Epithelial cell of esophagus (primary cell): ENCODE measurements at regions not wholly inside any gene's neighbourhood (a gene's known extent, or its start where the extent isn't known, plus 50 kb on each side); places are given as distances from the start of the nearest gene placed in this dataset.
A peak's percentile ranks its signal among the peaks of the same experiment; 100 is the strongest.

Experiments used
- DNase-seq: peaks from one replicate; pipeline ENCODE4 v3.0.0; 2010; ENCODE audit warnings: low read depth
- H3K4me3 ChIP-seq: 2 replicates; pipeline ENCODE4 v1.5.1; 2011; ENCODE audit warnings: mild to moderate bottlenecking, low read length, control low read depth
- TF ChIP-seq, protein P1 (sequence below): IDR thresholded peaks from 2 replicates; pipeline ENCODE4 v1.5.1; 2011; ENCODE audit warnings: low read depth, mild to moderate bottlenecking, low read length, control low read depth, inconsistent platforms; ENCODE audit not compliant: insufficient read depth; ENCODE audit errors: missing control alignments

DNA sequence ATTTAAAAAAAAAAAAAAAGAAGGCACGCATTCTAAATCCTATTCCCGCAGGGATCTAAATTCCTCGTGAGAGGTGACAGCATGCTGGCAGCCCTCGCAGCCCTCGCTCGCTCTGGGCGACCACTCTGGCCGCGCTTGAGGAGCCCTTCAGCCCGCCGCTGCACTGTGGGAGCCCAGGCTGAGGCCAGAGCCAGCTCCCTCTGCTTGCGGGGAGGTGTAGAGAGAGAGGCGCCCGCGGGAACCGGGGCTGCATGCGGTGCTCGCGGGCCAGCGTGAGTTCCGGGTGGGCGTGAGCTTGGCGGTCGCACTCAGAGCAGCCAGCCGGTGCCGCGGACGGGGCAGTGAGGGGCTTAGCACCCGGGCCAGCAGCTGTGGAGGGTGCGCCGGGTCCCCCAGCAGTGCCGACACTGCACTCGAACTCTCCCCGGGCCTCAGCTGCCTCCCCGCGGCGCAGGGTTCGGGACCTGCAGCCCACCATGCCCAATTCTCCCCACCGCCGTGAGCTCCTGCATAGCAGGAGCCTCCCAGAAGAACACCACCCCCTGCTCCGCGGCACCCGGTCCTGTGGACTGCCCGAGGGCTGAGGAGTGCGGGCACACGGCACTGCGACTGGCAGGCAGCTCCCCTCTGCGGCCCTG lies 553.9 kb downstream of the LMO7 start:
- no peak for DNase-seq
- H3K4me3 ChIP-seq = no peak overlapping the region
- TF ChIP-seq, protein P1, sequence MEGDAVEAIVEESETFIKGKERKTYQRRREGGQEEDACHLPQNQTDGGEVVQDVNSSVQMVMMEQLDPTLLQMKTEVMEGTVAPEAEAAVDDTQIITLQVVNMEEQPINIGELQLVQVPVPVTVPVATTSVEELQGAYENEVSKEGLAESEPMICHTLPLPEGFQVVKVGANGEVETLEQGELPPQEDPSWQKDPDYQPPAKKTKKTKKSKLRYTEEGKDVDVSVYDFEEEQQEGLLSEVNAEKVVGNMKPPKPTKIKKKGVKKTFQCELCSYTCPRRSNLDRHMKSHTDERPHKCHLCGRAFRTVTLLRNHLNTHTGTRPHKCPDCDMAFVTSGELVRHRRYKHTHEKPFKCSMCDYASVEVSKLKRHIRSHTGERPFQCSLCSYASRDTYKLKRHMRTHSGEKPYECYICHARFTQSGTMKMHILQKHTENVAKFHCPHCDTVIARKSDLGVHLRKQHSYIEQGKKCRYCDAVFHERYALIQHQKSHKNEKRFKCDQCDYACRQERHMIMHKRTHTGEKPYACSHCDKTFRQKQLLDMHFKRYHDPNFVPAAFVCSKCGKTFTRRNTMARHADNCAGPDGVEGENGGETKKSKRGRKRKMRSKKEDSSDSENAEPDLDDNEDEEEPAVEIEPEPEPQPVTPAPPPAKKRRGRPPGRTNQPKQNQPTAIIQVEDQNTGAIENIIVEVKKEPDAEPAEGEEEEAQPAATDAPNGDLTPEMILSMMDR = no peak

DNA sequence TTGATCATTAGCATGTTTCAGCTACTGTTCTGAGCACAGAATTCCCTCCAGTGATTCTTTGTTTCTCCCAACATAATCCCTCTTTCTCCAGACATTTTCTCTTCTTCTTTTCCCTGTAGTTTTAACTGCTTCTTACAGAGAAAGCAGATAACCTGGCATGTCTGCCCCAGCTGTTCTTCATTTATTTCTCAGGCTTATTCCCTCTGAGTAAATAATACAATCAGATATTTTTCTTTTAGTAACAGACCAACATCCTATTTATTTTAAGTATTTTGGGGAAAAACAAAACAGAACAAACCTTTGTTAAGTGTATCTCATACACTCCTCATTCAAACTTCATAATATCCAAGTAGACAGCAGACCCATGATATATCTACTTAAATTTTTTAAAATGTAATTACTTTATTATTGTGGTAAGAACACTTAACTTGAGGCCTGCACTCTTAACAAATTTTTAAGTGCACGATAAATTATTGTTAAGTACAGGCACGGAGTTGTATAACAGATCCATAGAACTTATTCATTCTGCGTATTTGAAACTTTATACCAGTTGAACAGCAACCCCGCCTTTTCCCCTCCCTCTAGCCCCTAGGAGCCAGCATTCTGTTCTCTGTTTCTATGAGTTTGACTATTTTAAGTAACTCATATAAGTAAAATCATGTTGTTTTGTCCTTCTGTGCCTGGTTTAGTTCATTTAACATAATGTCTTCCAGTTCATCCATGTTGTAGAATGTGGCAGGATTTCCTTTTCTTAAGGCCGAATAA lies 540.0 kb downstream of the LMO7 start:
- no peak overlapping the region for H3K4me3 ChIP-seq
- TF ChIP-seq, protein P1 = no peak
- DNase-seq = no peak

DNA sequence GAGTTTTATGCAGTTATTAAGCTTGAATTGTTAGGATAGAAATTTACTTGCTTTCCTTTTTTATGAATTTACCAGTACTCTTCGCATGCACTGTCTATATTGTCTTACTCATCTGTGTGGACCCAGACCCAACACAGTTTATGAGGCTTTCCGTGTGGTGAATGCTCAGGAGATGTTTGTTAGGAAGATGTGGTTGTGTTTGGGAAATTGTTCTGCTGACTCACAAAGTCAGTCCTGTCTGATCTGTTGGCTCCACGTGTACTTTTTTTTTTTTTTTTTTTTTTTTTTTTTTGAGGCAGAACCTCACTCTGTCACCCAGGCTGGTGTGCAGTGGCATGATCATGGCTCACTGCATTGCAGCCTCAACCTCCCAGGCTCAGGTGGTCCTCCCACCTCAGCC lies 532.5 kb downstream of the LMO7 start:
- H3K4me3 ChIP-seq = no peak overlapping the region
- TF ChIP-seq, protein P1 = no peak
- no peak for DNase-seq

DNA sequence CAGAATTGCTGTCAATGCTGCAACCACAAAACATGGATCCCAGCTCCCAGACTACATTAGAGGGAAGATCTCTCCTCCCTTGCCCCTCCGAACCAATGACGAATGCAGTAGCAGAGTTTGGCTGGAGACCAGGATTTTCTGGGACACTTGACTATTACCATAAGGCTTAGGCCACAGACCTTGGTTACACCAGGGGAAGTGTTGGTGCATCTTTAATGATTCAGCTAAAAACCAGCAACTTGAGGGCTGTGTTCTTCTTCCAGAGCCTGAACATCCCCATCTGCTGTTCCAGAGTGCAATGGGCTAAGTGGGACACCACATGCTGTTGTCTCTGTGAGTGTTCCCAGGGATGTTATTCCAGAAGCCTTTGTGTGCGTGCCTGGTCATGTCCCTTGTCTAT lies 528.2 kb downstream of the LMO7 start:
- TF ChIP-seq, protein P1 = no peak
- H3K4me3 ChIP-seq = no peak overlapping the region
- peak; percentile 46 for DNase-seq

DNA sequence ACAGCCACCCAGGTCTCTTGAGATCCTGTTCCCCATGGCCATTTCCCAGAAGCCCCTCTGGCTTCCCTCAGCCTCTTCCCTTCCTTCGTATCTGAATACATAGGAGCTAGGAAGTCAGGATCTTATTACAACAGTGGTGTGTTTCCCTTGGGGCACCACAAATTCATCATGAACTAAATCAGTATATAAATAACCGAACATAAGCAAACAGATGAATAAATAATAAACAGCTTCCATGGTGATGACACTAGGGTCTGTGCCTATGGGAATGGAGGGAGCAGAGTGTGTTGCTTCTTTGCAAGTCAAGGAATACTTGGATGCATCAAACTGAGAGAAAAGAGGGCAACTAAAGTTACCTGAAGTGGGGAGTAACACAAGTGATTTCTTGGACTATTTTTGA lies 527.6 kb downstream of the LMO7 start:
- no peak overlapping the region for H3K4me3 ChIP-seq
- TF ChIP-seq, protein P1 = no peak
- DNase-seq = no peak

DNA sequence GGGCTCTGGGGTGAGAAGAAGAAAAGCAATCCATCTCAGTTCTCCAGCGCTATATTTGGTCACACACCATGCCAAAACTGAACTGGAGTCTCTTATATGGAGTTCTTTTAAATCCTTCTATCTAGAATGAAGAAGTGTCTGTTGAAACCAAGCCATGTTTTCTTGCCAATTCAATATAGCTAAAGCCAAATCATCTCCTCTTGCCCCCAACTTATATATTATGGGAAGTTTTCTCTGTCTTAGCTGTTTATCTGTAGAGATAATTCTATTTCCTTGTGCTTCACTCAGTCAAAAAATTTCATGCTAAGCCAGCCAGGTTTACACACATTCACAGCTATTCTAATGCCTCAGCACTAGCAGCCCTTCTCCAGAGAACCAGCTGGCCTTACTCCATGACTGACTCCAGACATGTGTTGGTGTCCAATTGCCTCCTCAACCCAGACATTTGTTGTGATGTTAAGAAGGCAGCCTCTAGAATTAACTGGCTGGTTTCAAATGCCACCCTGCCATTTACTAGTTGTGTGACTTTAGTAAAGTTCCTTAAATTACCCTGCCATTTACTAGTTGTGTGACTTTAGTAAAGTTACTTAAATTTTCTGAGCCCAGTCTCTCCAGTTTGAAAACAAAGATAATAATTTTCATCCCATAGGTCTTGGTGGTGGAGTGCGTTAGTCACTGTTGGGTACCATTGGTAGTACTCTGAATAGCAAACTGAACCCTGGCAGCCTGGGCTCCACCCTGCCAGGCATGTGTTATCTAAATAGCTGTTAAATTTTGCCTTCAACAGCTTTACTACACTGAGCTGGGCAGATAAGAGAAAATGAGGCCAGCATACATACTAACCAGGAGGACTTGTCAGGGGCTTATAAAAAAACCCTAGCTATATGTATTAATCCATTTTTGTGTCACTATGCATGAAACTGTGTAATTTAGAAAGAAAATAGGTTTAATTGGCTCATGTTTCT lies 525.1 kb downstream of the LMO7 start:
- no peak overlapping the region for H3K4me3 ChIP-seq
- TF ChIP-seq, protein P1 = no peak
- no peak for DNase-seq
